ENCODE measurements at regions not wholly inside any gene's neighbourhood (a gene's known extent, or its start where the extent isn't known, plus 50 kb on each side); places are given as distances from the start of the nearest gene placed in this dataset.

GRCh38 chr6:11929241-11929835 is 82.8 kb upstream of the HIVEP1 start:
- Histone ChIP-seq H4K20me1 (no peaks in the 10 kb centered on the region), H3K9ac (no peak overlapping the region), H3K36me3 (no peaks in the 10 kb centered on the region), H3K4me1 (peaks cover 0 to 9% (median 0%) of the 10 kb centered on the region in 10 experiments; a peak in 5 of 20 replicates), H3K9me3 (replicated peaks in 1 of 11) (peaks cover 8 to 19% (median 10%) of the 10 kb centered on the region in 11 experiments; a peak in 20 of 22 replicates), H3K4me2 (no peak overlapping the region), H3K27me3 (no peaks in the 10 kb centered on the region), H3K4me3 (no peak overlapping the region), H3K27ac (no peak overlapping the region)
- no peak for TF ChIP-seq Cebpa-rat (IDR thresholded peaks at IDR 0.05)

GRCh38 chr6:11926594-11927407 is 85.3 kb upstream of the HIVEP1 start:
- no peaks in the 10 kb centered on the region for H3K36me3 ChIP-seq
- TF ChIP-seq Cebpa-rat (IDR thresholded peaks at IDR 0.05) = no peak
- H3K4me3 ChIP-seq = no peak overlapping the region
- no peaks in the 10 kb centered on the region for H3K9me3 ChIP-seq (replicated peaks in 1 of 11)
- no peaks in the 10 kb centered on the region for H3K27me3 ChIP-seq
- H4K20me1 ChIP-seq = no peaks in the 10 kb centered on the region
- no peak overlapping the region for H3K27ac ChIP-seq
- H3K4me1 ChIP-seq = peaks cover 0 to 9% (median 0%) of the 10 kb centered on the region in 10 experiments; a peak in 5 of 20 replicates
- no peak overlapping the region for H3K4me2 ChIP-seq
- H3K9ac ChIP-seq = no peak overlapping the region

DNA sequence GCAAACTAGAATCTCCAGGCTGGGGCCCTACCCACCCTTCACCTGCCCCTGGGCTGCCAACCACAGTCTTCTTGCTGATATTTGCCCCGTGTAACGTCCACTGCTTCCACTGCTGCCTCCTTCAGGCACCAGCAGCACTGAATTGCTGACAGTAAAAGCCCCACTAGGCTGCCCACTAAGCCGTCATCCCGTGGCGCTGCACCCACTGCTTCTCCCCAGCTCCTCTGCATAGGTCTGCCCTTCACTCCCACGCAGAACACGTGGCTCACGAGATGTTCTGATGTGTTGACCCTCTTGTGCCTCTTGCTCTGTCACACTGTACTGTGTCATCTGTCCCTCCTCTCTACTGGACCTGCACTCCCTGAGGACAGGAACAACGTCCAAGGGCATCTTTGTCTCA is 86.3 kb upstream of the HIVEP1 start:
- Histone ChIP-seq H3K9ac (no peak overlapping the region), H4K20me1 (no peaks in the 10 kb centered on the region), H3K4me3 (no peak overlapping the region), H3K4me2 (no peak overlapping the region), H3K9me3 (replicated peaks in 1 of 11) (no peaks in the 10 kb centered on the region), H3K27ac (no peak overlapping the region), H3K4me1 (peaks cover 0 to 4% (median 0%) of the 10 kb centered on the region in 10 experiments; a peak in 5 of 20 replicates), H3K27me3 (no peaks in the 10 kb centered on the region), H3K36me3 (no peaks in the 10 kb centered on the region)
- no peak for TF ChIP-seq Cebpa-rat (IDR thresholded peaks at IDR 0.05)

DNA sequence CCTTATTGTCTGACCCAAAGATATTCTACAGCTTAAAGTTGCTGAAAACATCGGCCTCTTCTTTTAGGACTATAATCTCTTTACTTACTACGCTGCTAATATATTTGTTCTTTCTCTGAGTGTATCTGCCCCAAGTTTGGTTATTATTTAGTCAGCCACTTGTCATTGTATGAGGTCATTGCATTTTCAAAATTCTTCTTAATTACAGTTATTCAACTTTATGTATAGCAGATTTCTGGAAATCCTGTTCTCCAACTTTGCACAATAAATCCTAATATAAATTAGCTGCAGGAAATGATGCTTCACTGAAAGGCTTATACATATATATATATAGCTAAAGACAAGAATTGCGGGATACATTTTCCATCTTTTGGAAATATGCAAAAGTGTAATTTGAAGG is 88.5 kb upstream of the HIVEP1 start:
- Histone ChIP-seq H4K20me1 (no peaks in the 10 kb centered on the region), H3K4me2 (no peak overlapping the region), H3K27me3 (no peaks in the 10 kb centered on the region), H3K36me3 (no peaks in the 10 kb centered on the region), H3K9me3 (replicated peaks in 1 of 11) (no peaks in the 10 kb centered on the region), H3K9ac (no peak overlapping the region), H3K4me3 (no peak overlapping the region), H3K27ac (no peak overlapping the region), H3K4me1 (no peaks in the 10 kb centered on the region)
- no peak for TF ChIP-seq Cebpa-rat (IDR thresholded peaks at IDR 0.05)

DNA sequence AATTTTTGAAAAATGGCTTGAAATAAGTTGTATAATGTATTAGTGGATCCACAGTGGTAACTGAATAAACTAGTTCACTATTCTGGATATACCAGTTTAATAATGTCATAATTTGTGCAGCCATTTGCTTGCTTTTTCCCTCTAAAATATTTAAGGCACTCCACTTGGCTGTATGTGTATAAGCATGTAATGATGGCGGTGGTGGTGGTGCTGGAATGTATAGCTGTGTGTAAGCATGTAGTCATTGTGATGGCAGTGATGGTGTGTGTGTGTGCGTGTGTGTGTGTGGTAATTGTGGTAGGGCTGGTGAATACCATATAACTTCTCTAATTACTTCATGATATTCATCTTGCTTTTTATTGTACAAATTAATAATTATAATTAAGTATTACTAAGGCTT is 89.2 kb upstream of the HIVEP1 start:
- Histone ChIP-seq H3K4me1 (no peaks in the 10 kb centered on the region), H3K36me3 (no peaks in the 10 kb centered on the region), H3K4me2 (no peak overlapping the region), H4K20me1 (no peaks in the 10 kb centered on the region), H3K4me3 (no peak overlapping the region), H3K9me3 (replicated peaks in 1 of 11) (no peaks in the 10 kb centered on the region), H3K27ac (no peak overlapping the region), H3K27me3 (no peaks in the 10 kb centered on the region), H3K9ac (no peak overlapping the region)
- TF ChIP-seq Cebpa-rat (IDR thresholded peaks at IDR 0.05) = no peak

DNA sequence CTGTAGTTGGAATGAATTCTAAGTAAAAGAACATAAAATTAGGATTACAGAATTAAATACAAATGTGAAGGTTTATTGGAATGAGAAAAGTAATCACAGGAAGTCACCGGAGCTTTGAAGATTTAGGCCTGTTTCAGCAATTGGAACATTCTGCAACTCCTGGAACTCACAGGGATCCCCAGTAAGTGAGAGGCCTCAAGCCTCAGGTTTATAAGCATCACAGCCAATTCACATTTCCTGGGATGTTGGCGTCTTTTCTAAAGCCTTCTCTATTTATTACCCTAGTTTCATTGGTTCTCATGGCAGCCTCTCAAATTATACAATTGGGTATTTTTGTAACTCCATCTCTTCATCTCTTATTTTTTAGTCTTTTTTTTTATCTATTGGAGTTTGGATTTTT is 90.4 kb upstream of the HIVEP1 start:
- H3K4me2 ChIP-seq = no peak overlapping the region
- H3K4me3 ChIP-seq = no peak overlapping the region
- no peak overlapping the region for H3K9ac ChIP-seq
- no peaks in the 10 kb centered on the region for H3K27me3 ChIP-seq
- H3K36me3 ChIP-seq = no peaks in the 10 kb centered on the region
- H3K9me3 ChIP-seq (replicated peaks in 1 of 11) = no peaks in the 10 kb centered on the region
- H3K4me1 ChIP-seq = no peaks in the 10 kb centered on the region
- no peak overlapping the region for H3K27ac ChIP-seq
- H4K20me1 ChIP-seq = no peaks in the 10 kb centered on the region
- TF ChIP-seq Cebpa-rat (IDR thresholded peaks at IDR 0.05) = no peak

DNA sequence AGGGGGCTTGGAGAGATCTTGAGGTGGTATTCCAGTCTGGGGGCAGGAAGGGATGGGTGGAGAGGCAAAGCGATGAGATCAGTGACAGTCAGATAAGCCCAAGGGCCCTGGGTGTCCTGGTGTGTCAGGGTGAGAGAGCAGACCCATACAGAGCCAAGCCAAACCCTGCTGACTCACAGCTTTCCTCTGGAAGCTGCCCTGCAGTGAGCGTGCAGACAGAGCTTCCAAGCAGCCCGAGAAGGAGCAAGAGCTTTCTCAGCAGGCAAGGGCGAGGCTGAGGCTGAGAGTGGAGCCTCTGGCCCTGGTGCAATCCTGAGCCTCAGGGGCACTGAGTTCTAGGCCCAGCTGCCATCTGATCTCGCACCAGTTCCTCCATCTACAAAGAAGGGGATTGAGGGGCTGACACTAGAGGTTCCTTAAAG is 91.1 kb upstream of the HIVEP1 start:
- TF ChIP-seq Cebpa-rat (IDR thresholded peaks at IDR 0.05) = no peak
- no peaks in the 10 kb centered on the region for H4K20me1 ChIP-seq
- H3K9ac ChIP-seq = no peak overlapping the region
- no peaks in the 10 kb centered on the region for H3K27me3 ChIP-seq
- no peaks in the 10 kb centered on the region for H3K9me3 ChIP-seq (replicated peaks in 1 of 11)
- no peak overlapping the region for H3K4me2 ChIP-seq
- H3K4me3 ChIP-seq = no peak overlapping the region
- no peaks in the 10 kb centered on the region for H3K36me3 ChIP-seq
- H3K4me1 ChIP-seq = no peaks in the 10 kb centered on the region
- H3K27ac ChIP-seq = no peak overlapping the region

DNA sequence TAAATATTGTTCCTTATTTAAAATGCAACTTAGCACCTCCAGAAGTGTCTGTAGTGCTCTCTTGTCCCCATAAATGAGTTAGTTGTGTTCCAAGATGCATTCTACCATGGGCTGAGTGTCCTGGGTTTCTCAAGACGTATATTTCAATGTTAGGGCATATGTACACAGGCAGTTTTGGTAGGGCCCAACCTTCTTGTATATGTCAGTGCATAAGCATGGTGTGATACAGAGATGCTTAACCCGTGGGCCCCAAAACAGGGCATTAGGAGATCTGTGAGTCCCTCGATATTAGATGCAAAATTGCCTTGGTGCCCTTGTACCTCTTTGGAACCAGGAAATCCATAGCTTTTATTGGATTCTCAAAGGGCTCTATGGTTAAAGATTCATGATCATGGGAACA is 91.5 kb upstream of the HIVEP1 start:
- no peak overlapping the region for H3K4me3 ChIP-seq
- no peak for TF ChIP-seq Cebpa-rat (IDR thresholded peaks at IDR 0.05)
- no peaks in the 10 kb centered on the region for H3K9me3 ChIP-seq (replicated peaks in 1 of 11)
- no peak overlapping the region for H3K4me2 ChIP-seq
- no peak overlapping the region for H3K9ac ChIP-seq
- no peak overlapping the region for H3K27ac ChIP-seq
- no peaks in the 10 kb centered on the region for H4K20me1 ChIP-seq
- H3K27me3 ChIP-seq = no peaks in the 10 kb centered on the region
- H3K4me1 ChIP-seq = no peaks in the 10 kb centered on the region
- H3K36me3 ChIP-seq = no peaks in the 10 kb centered on the region

- Histone ChIP-seq H3K27ac (no peak overlapping the region), H3K4me3 (no peak overlapping the region), H3K27me3 (no peaks in the 10 kb centered on the region), H3K4me1 (no peaks in the 10 kb centered on the region), H3K4me2 (no peak overlapping the region), H4K20me1 (no peaks in the 10 kb centered on the region), H3K36me3 (no peaks in the 10 kb centered on the region), H3K9me3 (replicated peaks in 1 of 11) (no peaks in the 10 kb centered on the region), H3K9ac (no peak overlapping the region)
- no peak for TF ChIP-seq Cebpa-rat (IDR thresholded peaks at IDR 0.05)
Measured at GRCh38 chr6:11919771-11920440, 92.2 kb upstream of the HIVEP1 start.
